AG09309 (cell line): ENCODE measurements at regions not wholly inside any gene's neighbourhood (a gene's known extent, or its start where the extent isn't known, plus 50 kb on each side); places are given as distances from the start of the nearest gene placed in this dataset.

ENCODE experiments used
- DNase-seq: peaks from one replicate; pipeline ENCODE4 v3.0.0-alpha.2; 2010; ENCODE audit warnings: low read depth
- H3K4me3 ChIP-seq: 2 replicates; pipeline ENCODE4 v1.5.1; 2011; ENCODE audit warnings: mild to moderate bottlenecking, low read depth, low read length, moderate library complexity; ENCODE audit not compliant: control insufficient read depth
- TF ChIP-seq, protein P1 (sequence below): IDR thresholded peaks from 2 replicates; pipeline ENCODE4 v1.5.1; 2011; ENCODE audit warnings: mild to moderate bottlenecking, low read depth, low read length, inconsistent platforms; ENCODE audit not compliant: insufficient read depth, control insufficient read depth; ENCODE audit errors: missing control alignments

DNA sequence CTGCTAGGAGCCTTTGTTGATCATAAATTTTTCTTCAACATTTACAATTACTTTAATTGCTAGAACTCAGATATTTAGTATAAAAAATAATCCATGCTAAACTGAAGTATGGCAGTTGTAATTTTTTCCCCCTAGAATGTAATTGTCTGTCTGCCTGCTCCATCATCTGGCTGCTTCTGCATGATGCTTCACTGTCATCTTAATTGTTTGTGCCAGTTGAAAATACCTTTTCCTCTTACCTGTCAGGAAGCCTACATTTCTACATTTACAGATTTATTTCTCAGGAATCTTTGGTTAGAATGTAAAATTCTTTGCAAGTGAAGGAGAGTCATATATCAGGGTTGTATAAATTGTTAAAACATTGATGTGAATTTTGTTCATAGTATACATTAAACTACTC is 348.6 kb downstream of the GRXCR1 start:
- DNase-seq = no peak
- no peak overlapping the region for H3K4me3 ChIP-seq
- TF ChIP-seq, protein P1, sequence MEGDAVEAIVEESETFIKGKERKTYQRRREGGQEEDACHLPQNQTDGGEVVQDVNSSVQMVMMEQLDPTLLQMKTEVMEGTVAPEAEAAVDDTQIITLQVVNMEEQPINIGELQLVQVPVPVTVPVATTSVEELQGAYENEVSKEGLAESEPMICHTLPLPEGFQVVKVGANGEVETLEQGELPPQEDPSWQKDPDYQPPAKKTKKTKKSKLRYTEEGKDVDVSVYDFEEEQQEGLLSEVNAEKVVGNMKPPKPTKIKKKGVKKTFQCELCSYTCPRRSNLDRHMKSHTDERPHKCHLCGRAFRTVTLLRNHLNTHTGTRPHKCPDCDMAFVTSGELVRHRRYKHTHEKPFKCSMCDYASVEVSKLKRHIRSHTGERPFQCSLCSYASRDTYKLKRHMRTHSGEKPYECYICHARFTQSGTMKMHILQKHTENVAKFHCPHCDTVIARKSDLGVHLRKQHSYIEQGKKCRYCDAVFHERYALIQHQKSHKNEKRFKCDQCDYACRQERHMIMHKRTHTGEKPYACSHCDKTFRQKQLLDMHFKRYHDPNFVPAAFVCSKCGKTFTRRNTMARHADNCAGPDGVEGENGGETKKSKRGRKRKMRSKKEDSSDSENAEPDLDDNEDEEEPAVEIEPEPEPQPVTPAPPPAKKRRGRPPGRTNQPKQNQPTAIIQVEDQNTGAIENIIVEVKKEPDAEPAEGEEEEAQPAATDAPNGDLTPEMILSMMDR = no peak

DNA sequence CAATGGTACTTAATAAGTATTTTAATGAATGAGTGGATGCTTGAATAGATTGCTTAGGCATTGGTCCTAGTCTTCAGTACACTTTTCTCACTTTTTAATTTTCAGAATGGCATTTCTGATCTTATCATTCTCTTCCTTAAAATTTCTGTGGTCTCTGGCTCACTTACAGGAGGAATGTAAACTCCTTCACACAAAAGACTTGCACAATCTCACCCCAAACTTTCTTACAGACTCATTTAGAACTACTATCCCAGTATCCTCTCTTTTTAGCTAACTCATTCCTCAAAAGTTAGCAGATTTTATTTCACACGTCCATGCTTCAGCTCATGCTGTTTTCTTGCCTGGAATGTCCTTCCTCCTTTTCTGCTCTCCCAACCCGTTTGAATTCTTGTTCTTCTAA is 350.1 kb downstream of the GRXCR1 start:
- no peak for DNase-seq
- H3K4me3 ChIP-seq = no peak overlapping the region
- TF ChIP-seq, protein P1 = no peak

DNA sequence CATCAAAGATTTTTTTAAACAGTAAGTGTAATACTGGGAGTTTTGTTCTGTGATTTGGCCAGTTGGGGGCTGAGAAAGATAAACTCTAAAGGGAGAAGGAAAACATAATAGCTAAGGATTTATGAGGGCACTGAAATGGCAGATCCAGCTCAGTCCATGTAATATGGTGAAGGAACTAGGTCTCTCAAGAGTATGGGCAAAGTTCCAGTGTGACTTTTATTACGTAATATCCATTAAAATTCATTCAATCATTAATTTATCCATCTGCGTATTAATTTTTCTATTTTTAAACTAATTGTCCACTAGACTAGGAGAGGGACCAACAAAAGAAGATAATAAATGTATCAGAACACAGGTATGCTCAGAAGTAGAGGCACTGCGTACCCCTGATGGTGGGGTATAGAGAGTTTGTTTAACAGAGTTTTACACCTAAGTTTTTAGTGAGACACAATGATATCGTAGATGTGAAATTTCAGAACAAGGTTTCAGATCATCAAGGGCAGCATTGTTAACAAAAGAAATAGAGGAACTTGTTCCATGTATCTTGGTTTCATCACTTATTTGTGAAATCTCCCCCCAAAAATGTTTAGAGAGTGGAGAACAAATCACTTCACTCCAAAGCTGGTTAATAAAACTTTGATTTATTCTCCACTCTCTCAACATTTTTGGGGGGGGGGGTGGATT is 351.1 kb downstream of the GRXCR1 start:
- TF ChIP-seq, protein P1 = no peak

DNA sequence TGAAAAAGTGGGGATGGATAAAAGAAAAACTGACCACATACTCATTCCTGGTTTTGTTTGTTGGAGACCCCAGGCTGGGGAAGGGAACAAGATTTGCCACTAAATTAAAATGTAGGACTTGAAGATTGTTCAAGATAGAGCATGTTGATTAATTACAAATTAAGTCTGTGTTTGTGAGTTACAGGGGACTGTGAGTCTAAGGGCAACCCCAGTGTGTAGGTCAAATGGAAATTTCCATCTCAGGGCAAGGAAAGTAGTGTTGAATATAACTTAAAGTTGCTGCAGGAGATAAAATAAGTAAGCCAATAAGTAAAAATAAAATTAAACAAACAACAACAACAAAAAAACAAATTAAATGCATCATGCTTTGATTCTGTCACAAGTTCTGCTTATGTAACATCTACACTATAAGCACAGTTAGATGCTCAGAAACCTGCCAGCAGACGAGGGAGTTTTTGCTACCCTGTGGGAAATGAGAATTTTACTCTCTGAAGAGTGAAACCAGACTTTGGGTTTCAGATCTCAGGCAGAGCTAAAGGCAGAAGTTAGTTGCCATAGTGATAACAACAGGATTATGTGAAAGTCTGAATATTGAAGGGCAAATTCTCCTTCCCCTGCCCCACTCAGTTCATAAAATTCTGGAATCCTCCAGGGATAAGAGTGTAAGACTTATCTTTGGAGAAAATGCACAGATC is 352.3 kb downstream of the GRXCR1 start:
- no peak overlapping the region for H3K4me3 ChIP-seq
- TF ChIP-seq, protein P1 = no peak
- DNase-seq = no peak

More for the DNA sequence above, 351.1 kb downstream of the GRXCR1 start:
- H3K4me3 ChIP-seq = no peak overlapping the region
- DNase-seq = no peak

DNA sequence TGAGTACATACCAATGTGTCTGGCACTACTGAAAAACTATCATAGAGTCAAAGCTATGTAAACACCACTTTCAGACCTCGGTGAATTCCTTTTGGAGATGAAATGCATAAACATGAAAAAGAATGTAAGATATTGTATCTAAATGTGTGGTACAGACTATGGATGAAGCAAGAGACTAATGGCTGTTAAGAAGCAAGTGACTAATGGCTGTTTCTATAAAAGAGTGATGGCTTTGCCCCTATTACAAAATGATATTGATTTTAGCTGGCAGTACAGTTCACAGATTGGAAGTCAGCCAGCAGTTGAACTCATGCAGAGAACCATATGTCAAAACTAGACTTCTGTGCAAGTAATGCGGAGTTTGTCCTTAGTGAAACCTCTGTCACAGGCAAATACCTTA is 359.3 kb downstream of the GRXCR1 start:
- no peak overlapping the region for H3K4me3 ChIP-seq
- DNase-seq = no peak
- TF ChIP-seq, protein P1 = no peak

DNA sequence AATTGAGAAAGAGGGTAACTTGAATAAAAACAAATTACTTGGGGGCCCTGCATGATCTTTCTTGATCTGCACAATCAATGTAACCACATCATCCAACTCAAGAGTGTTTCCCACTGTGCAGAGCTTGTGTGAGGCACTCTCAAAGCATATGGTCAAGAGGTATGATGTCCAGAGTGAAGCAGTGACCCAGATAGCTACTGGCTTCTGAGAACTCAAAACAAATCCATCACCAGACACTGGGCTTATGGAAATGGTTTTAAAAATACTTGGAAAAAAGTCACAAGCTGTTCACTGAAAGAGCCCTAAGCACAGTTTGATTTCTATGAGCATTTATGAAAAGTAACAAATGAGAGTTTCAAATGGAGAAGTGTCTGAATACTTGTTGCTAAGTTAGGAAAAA is 361.0 kb downstream of the GRXCR1 start:
- H3K4me3 ChIP-seq = no peak overlapping the region
- DNase-seq = no peak
- TF ChIP-seq, protein P1 = no peak
